Activated CD4-positive, alpha-beta T cell treated with anti-CD3 and anti-CD28 coated beads, Interleukin-2, amount 10 ng/mL, durations not matched to agents 7 days and 5 days (primary cell): ENCODE measurements at regions not wholly inside any gene's neighbourhood (a gene's known extent, or its start where the extent isn't known, plus 50 kb on each side); places are given as distances from the start of the nearest gene placed in this dataset.

Experiments used
- CTCF ChIA-PET: fragments of 350-600 bp; sonication (Branson Sonifier 250); formaldehyde crosslinking; loops from one replicate; lab custom pipeline; 2021; ENCODE audit warnings: antibody characterized with exemption; lab: Charles Lee
- POLR2A ChIA-PET: fragments of 350-600 bp; sonication (Branson Sonifier 250); formaldehyde crosslinking; loops from one replicate; lab custom pipeline; 2021; ENCODE audit warnings: antibody characterized with exemption; lab: Charles Lee
- DNase-seq: peaks from one replicate; pipeline ENCODE4 v3.0.0-alpha.2; 2020
- H3K27ac Mint-ChIP-seq: one replicate; pipeline ENCODE4 v1.8.0; 2021; ENCODE audit warnings: mild to moderate bottlenecking, moderate library complexity, mixed read lengths
- H3K27me3 Mint-ChIP-seq: one replicate; pipeline ENCODE4 v1.8.0; 2021; ENCODE audit warnings: mixed read lengths
- H3K36me3 Mint-ChIP-seq: one replicate; pipeline ENCODE4 v1.8.0; 2021; ENCODE audit warnings: low read depth, mixed read lengths
- H3K4me1 Mint-ChIP-seq: one replicate; pipeline ENCODE4 v1.8.0; 2021; ENCODE audit warnings: mixed read lengths
- H3K4me3 Mint-ChIP-seq: one replicate; pipeline ENCODE4 v1.8.0; 2021; ENCODE audit warnings: mild to moderate bottlenecking, moderate library complexity, mixed read lengths
- H3K9me3 Mint-ChIP-seq: one replicate; pipeline ENCODE4 v1.8.0; 2021; ENCODE audit warnings: mixed read lengths

DNA sequence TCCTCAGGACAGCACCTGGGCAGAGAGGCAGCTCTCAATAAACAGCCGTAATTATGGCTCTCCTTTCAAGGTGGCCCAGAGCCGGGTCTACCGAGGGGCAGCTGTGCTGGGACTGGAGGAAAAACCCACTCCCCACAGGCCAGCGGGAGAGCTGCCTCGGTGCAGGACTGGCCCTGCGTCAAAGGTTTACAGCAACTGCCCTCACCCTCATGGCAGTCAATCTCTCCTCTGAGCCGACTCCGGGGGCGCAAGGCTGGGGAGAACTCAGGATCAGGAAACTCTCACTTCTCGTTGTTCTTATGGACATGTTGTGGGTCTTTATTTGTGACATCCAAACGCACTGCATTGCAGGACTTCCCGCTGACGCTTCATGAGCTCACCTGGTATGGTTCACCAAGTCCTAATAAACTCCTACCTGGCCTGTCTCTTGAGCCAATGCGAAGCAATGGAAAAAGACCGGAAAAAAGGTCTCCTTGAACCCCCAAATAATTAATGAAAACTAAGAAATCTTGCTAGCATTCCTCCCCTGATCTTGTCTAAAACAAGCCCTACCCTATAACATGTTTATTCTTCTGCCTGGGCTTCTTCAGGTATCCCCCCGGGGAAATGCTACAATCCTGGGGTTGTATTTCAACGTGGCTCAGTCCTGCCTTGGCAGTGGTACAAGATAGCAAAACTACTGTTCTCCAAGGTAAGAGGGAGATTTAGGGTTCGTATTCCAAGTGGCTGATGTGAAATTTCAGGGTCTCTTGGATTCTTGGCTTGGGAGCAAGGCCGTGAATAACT, 50.1 kb upstream of the CDKN2AIP start:
- Mint-ChIP-seq H3K27ac (no peak overlapping the region), H3K4me1 (peaks cover 35% of the 10 kb centered on the region), H3K9me3 (no peaks in the 10 kb centered on the region), H3K36me3 (no peaks in the 10 kb centered on the region), H3K4me3 (no peak overlapping the region), H3K27me3 (peaks cover 23% of the 10 kb centered on the region)
- DNase-seq: no peak
- CTCF ChIA-PET: interaction anchor here (0.7 to 3.6 kb wide), 2 partner anchors 11 to 13 kb away, joined by 4 to 11 read pairs; no protein-coding TSS in a partner anchor
- POLR2A ChIA-PET: no interaction called here
